HUES6 (cell line): ENCODE measurements at regions not wholly inside any gene's neighbourhood (a gene's known extent, or its start where the extent isn't known, plus 50 kb on each side); places are given as distances from the start of the nearest gene placed in this dataset.
"Not testable (repeated sequence)": the region's sequence is repeated elsewhere in the genome, so short reads cannot be mapped to it uniquely, and the experiment has no call there.

Source experiments
- H3K27ac ChIP-seq: 2 replicates; pipeline ENCODE4 v1.7.0; 2013; ENCODE audit warnings: low read depth, mild to moderate bottlenecking, low read length, inconsistent platforms
- H3K27me3 ChIP-seq: 2 replicates; pipeline ENCODE4 v1.6.1; 2013; ENCODE audit warnings: low read length; ENCODE audit not compliant: control insufficient read depth, insufficient read depth
- H3K36me3 ChIP-seq: 2 replicates; pipeline ENCODE4 v1.6.1; 2013; ENCODE audit warnings: low read length; ENCODE audit not compliant: control insufficient read depth, insufficient read depth
- H3K4me1 ChIP-seq: 2 replicates; pipeline ENCODE4 v1.6.1; 2013; ENCODE audit warnings: low read length; ENCODE audit not compliant: control insufficient read depth, insufficient read depth
- H3K4me3 ChIP-seq: 2 replicates; pipeline ENCODE4 v1.5.1; 2013; ENCODE audit warnings: low read depth, low read length
- H3K9ac ChIP-seq: one replicate; pipeline ENCODE4 v1.6.1; 2013; ENCODE audit warnings: mild to moderate bottlenecking, low read length
- H3K9me3 ChIP-seq: 2 replicates; pipeline ENCODE4 v1.6.1; 2013; ENCODE audit warnings: low read depth, low read length; ENCODE audit not compliant: control insufficient read depth, insufficient read depth

DNA sequence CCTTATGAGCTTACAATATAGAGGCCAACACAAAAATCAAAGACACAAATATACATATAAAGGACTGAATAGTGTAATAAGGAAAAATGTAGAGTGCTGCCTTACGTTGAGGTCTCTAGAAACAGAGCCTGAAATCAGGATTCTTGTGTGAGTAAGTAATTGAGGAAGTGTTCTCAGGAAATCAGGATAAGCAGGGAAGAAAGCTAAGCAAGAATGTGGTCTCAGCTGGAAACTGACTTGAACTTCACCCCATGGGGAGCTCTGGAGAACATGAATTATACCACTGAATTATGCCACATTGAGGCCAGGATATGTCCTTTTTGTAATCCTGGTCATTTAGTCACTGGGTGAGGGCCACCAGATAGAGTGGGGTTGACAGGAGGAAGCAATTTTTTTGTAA is 191.9 kb downstream of the ETV1 start:
- H3K4me3 ChIP-seq = 0 out of 2 replicates have a peak overlapping the region, but pooled peaks have one; percentile 8
- H3K9me3 ChIP-seq = no peaks in the 10 kb centered on the region
- no peak overlapping the region for H3K9ac ChIP-seq
- H3K4me1 ChIP-seq = peaks cover 27% of the 10 kb centered on the region
- no peak overlapping the region for H3K27ac ChIP-seq
- H3K36me3 ChIP-seq = 0 out of 2 replicates have a peak, but pooled peaks cover 3% of the 10 kb centered on the region
- H3K27me3 ChIP-seq = no peaks in the 10 kb centered on the region

DNA sequence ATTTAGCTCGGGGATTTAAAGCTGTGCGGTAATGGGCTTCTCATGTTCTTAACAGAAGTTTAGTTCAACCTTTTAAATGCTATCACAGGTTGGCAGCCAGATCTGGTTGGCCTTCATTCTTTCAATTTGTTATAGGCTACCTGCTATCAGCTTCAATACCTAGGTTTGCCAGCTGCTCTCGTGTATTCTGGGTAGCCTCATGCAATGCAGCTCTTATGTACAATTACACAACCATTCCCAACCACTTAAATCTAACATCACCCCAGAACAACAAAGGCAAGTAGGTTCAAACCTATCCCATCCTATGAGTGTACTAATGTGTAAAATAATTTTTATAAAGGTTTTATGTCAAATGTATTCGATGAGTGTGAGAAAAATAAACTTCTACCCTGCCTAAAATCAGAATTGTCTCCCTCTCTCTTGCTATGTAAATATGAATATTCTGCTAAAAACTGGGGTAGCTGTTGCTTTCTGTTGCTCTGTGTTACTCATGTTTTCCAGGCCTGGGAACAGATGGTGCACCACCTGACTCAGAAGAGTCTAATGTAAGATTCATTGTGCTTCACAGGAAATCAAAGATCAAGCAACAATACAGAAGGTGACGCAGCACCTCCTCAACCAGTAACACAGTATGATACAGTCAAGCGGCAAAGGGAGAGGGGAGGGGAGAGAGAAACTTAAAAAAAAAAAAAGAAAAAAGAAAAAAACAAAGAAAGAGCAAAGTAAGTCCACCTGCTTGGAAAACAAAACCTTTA is 188.6 kb downstream of the ETV1 start:
- Histone ChIP-seq H3K4me1 (peaks cover 38% of the 10 kb centered on the region), H3K27ac (no peak overlapping the region), H3K9me3 (no peaks in the 10 kb centered on the region), H3K9ac (no peak overlapping the region), H3K36me3 (no peaks in the 10 kb centered on the region), H3K4me3 (no peak overlapping the region), H3K27me3 (no peaks in the 10 kb centered on the region)

DNA sequence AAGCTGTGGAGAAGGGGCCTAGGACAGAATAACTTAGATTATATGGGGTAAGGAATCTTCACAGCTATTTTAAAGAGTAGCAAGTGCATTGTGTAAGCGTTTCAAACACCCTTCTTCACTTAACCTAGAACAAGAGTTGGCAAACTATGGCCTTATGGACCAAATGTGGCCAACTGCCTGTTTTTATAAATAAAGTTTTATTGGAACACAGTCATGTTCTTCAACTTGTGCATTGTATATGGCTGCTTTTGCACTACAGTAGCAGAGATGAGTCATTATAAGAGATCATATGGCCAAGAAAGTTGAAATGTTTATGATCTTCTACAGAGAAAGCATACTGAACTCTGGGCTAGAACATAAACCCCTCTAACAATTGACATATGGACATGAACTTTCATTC is 187.8 kb downstream of the ETV1 start:
- Histone ChIP-seq H3K27me3 (no peaks in the 10 kb centered on the region), H3K36me3 (no peaks in the 10 kb centered on the region), H3K4me3 (no peak overlapping the region), H3K9ac (no peak overlapping the region), H3K9me3 (no peaks in the 10 kb centered on the region), H3K4me1 (peaks cover 38% of the 10 kb centered on the region), H3K27ac (no peak overlapping the region)

DNA sequence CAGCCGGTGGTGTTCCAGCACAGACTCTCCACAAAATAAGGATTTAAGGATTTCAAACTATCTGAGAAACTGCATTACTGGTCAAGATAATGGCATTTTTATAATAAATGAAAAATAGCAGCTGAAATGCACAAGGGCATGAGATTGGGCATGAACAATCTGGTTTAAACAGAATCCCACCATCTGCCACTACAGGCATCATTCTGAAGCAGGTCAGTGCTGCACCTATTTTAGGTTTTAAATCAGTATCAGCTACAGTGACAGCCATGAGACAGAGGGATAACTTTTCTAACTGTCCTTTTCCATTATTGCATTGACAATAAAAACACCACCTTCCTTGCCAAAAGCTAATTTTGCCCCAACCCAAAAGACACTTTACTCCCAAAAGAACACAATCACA is 186.8 kb downstream of the ETV1 start:
- H3K9me3 ChIP-seq = no peaks in the 10 kb centered on the region
- peaks cover 32% of the 10 kb centered on the region for H3K4me1 ChIP-seq
- H3K27me3 ChIP-seq = no peaks in the 10 kb centered on the region
- H3K27ac ChIP-seq = no peak overlapping the region
- H3K4me3 ChIP-seq = no peak overlapping the region
- no peaks in the 10 kb centered on the region for H3K36me3 ChIP-seq
- no peak overlapping the region for H3K9ac ChIP-seq

DNA sequence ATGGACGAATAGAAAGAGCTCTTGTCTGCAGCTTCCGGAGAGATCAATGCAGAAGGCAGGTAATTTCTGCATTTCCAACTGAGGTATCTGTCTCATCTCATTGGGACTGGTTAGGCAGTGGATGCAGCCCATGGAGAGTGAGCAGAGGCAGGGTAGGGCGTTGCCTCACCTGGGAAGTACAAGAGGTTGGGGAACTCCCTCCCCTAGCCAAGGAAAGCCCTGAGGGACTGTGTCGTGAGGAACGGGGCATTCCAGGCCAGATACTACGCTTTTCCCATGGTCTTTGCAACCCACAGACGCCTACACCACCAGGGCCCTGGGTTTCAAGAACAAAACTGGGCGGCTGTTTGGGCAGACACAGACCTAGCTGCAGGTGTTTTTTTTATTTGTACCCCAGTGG is 186.3 kb downstream of the ETV1 start:
- peaks cover 27% of the 10 kb centered on the region for H3K4me1 ChIP-seq
- no peak overlapping the region for H3K27ac ChIP-seq
- no peaks in the 10 kb centered on the region for H3K9me3 ChIP-seq
- H3K27me3 ChIP-seq = no peaks in the 10 kb centered on the region
- H3K36me3 ChIP-seq = no peaks in the 10 kb centered on the region
- H3K4me3 ChIP-seq = no peak overlapping the region
- no peak overlapping the region for H3K9ac ChIP-seq

DNA sequence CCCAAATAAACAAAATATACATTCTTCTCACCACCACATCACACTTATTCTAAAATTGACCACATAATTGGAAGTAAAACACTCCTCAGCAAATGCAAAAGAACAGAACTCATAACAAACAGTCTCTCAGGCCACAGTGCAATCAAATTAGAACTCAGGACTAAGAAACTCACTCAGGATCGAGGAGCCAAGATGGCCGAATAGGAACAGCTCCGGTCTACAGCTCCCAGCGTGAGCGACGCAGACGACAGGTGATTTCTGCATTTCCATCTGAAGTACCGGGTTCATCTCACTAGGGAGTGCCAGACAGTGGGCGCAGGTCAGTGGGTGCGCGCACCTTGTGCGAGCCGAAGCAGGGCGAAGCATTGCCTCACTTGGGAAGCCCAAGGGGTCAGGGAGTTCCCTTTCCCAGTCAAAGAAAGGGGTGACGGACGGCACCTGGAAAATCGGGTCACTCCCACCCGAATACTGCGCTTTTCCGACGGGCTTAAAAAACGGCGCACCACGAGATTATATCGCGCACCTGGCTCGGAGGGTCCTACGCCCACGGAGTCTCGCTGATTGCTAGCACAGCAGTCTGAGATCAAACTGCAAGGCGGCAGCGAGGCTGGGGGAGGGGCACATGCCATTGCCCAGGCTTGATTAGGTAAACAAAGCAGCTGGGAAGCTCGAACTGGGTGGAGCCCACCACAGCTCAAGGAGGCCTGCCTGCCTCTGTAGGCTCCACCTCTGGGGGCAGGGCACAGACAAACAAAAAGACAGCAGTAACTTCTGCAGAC is 183.2 kb downstream of the ETV1 start:
- H3K4me1 ChIP-seq = peaks cover 21% of the 10 kb centered on the region
- H3K36me3 ChIP-seq, H3K9me3 ChIP-seq, H3K27me3 ChIP-seq, H3K27ac ChIP-seq: not testable (repeated sequence)
- H3K9ac ChIP-seq = peak overlapping the region; percentile 73
- H3K4me3 ChIP-seq = peak overlapping the region; percentile 77

DNA sequence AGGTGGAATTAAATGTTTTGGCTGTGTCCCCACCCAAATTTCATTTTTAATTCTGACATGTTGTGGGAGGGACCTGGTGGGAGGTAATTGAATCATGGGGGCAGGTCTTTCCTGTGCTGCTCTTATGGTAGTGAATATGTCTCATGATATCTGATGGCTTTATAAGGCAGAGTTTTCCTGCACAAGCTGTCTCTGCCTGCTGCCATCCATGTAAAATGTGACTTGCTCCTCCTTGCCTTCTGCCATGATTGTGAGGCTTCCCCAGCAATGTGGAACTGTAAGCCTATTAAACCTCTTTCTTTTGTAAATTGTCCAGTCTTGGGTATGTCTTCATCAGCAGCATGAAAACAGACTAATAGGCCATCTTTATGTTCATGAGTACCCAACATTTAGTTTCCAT is 172.2 kb downstream of the ETV1 start:
- not testable (repeated sequence) for H3K36me3 ChIP-seq, H3K4me1 ChIP-seq, H3K27me3 ChIP-seq, H3K27ac ChIP-seq, H3K9ac ChIP-seq, H3K4me3 ChIP-seq
- peaks cover 12% of the 10 kb centered on the region for H3K9me3 ChIP-seq

DNA sequence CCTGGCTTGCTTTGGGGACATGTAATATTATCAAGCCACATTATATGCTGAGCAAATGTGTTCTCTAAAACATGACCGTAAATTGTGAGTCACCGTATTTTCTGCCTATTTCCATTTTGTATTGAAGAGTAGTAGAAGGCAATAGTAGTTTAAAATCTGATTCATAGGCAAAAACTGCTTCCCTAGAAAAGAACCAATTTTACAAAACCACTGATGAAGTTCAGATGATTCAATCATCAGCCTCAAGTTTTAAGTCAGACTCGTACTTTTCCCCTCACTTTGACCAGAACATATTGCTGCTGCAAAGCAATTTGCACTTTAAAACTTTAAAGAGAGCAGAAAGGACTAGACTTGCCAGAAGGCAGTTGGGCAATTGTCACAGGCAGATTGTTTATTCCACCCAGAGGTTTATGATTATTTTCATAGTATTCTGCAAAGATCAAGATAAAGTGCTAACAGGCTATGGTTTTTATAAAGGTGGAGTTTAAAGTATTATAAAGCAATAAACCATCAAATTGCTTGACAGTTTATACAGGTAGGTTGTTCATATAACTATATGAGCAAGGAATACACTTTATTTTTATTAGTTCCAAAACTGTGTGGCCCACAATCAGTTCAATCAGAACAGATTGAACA is 168.2 kb downstream of the ETV1 start:
- no peak overlapping the region for H3K27ac ChIP-seq
- no peaks in the 10 kb centered on the region for H3K27me3 ChIP-seq
- H3K9ac ChIP-seq = no peak overlapping the region
- H3K36me3 ChIP-seq = no peaks in the 10 kb centered on the region
- H3K4me3 ChIP-seq = no peak overlapping the region
- no peaks in the 10 kb centered on the region for H3K4me1 ChIP-seq
- H3K9me3 ChIP-seq = peaks cover 7% of the 10 kb centered on the region

DNA sequence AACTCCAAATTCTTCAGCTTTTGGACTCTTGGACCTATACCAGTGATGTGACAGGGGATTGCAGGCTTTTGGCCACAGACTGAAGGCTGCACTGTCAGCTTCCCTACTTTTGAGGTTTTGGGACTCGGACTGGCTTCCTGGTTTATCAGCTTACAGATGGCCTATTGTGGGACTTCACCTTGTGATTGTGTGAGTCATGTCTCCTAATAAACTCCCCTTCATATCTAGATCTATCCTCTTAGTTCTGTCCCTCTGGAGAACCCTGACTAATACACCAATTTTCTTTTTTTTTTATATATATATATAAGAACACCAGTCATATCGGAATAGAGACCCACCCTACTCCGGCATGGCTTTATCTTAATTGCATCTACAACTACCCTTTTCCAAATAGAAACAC is 166.8 kb downstream of the ETV1 start:
- H3K4me3 ChIP-seq = no peak overlapping the region

DNA sequence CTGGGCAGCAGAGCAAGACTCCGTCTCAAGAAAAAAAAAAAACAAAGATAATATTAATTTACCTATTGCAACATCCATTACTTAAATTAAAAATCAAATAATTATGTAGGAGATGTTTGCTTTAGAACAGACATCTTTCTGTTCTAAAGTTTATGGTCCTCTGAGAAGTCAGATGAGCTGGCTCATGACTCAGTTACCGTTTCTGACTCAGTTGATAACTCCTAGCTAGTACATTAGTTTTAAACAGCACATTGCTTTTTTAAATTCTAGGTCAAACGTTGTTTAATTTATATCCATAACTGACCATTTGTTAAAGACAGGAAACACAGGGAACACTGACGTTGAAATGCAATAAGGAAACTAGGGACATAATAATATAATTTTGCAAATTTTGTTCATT is 162.7 kb downstream of the ETV1 start:
- Histone ChIP-seq H3K9me3 (no peaks in the 10 kb centered on the region), H3K9ac (no peak overlapping the region), H3K27me3 (no peaks in the 10 kb centered on the region), H3K36me3 (no peaks in the 10 kb centered on the region), H3K4me3 (no peak overlapping the region), H3K27ac (no peak overlapping the region), H3K4me1 (no peaks in the 10 kb centered on the region)

More for the DNA sequence above, 166.8 kb downstream of the ETV1 start:
- H3K4me1 ChIP-seq = no peaks in the 10 kb centered on the region
- H3K9me3 ChIP-seq = no peaks in the 10 kb centered on the region; the same call in 1 of the 2 replicates
- H3K27ac ChIP-seq = no peak overlapping the region
- H3K36me3 ChIP-seq = no peaks in the 10 kb centered on the region
- H3K9ac ChIP-seq = no peak overlapping the region
- no peaks in the 10 kb centered on the region for H3K27me3 ChIP-seq

DNA sequence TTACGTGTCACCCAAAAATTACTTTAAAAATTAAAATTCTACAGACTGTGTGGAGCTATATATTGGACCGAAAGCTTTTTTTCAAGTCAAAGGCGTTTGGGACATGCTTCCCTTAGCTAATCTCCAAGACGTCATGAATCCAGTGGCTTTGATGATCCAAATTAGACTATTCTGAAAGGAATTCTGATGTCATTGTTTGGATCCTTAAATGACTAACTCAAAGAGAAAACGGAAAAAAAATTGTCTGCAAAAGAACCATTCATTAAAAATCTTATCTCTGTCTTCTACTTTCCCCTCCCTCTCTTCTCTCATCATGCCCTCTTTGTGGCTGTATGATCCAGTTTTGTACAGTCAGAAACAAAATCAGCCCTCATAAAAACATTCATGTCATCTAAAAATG is 161.8 kb downstream of the ETV1 start:
- Histone ChIP-seq H3K4me1 (no peaks in the 10 kb centered on the region), H3K36me3 (no peaks in the 10 kb centered on the region), H3K9me3 (no peaks in the 10 kb centered on the region)

More for the DNA sequence above, 161.8 kb downstream of the ETV1 start:
- no peak overlapping the region for H3K9ac ChIP-seq
- no peak overlapping the region for H3K27ac ChIP-seq
- H3K4me3 ChIP-seq = no peak overlapping the region
- H3K27me3 ChIP-seq = no peaks in the 10 kb centered on the region
